ENCODE measurements at regions not wholly inside any gene's neighbourhood (a gene's known extent, or its start where the extent isn't known, plus 50 kb on each side); places are given as distances from the start of the nearest gene placed in this dataset.

DNA sequence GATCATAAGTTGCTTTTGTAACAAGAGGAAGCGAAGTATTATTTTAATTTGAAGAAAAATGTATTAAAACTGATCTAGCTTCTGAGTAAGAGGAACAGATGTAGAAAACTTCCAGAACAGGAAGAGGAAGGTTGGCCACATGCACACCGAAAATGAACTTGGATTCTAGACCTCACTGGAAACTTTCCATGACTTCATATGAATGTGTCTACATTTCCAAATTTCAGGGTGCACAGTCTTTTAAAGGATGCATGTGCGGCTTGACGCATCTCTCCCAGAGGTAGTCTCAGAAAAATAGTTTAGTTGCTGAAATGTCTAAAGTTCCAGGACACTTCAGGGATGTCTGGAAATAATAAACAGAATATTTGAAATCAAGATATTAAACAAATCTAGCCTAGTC lies 275.1 kb upstream of the MYOCD start:
- Mint-ChIP-seq H3K4me1 (ENCODE audit: low read depth) (peaks cover 16% of the 10 kb centered on the region), H3K9me3 (no peaks in the 10 kb centered on the region), H3K27me3 (ENCODE audit: insufficient read depth) (no peaks in the 10 kb centered on the region), H3K36me3 (ENCODE audit: low read depth) (no peaks in the 10 kb centered on the region), H3K4me3 (no peak overlapping the region; the same call in 1 of the 2 replicates), H3K27ac (no peak overlapping the region)
- DNase-seq: no peak
- TF ChIP-seq, protein P1, sequence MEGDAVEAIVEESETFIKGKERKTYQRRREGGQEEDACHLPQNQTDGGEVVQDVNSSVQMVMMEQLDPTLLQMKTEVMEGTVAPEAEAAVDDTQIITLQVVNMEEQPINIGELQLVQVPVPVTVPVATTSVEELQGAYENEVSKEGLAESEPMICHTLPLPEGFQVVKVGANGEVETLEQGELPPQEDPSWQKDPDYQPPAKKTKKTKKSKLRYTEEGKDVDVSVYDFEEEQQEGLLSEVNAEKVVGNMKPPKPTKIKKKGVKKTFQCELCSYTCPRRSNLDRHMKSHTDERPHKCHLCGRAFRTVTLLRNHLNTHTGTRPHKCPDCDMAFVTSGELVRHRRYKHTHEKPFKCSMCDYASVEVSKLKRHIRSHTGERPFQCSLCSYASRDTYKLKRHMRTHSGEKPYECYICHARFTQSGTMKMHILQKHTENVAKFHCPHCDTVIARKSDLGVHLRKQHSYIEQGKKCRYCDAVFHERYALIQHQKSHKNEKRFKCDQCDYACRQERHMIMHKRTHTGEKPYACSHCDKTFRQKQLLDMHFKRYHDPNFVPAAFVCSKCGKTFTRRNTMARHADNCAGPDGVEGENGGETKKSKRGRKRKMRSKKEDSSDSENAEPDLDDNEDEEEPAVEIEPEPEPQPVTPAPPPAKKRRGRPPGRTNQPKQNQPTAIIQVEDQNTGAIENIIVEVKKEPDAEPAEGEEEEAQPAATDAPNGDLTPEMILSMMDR (IDR thresholded peaks at IDR 0.05): no peak

DNA sequence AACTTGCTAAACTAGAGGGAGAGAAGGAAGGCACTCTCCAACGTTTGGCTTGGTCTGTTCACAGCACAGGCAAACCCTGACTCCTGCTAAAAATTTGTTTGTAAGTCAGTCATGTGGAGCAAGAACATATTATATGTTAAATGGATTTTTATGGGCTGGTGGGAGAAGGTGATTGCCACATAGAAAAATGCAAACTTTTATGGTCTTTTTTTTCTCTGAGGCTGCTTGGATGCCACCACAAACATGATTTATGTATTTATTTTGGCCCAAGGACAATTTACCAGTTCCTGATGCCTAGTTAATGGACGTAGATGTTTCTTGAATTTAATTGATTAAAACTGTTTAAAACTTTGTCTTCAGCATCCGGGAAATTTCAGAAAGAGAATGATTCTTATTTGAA lies 274.2 kb upstream of the MYOCD start:
- no peak overlapping the region; the same call in 1 of the 2 replicates for H3K4me3 Mint-ChIP-seq
- no peaks in the 10 kb centered on the region for H3K9me3 Mint-ChIP-seq
- TF ChIP-seq, protein P1 (IDR thresholded peaks at IDR 0.05): no peak
- H3K36me3 Mint-ChIP-seq (ENCODE audit: low read depth): peaks cover 4% of the 10 kb centered on the region
- no peak overlapping the region; the same call in 1 of the 2 replicates for H3K27ac Mint-ChIP-seq
- H3K27me3 Mint-ChIP-seq (ENCODE audit: insufficient read depth): no peaks in the 10 kb centered on the region
- peak; percentile 43 for DNase-seq
- peaks cover 16% of the 10 kb centered on the region for H3K4me1 Mint-ChIP-seq (ENCODE audit: low read depth)

DNA sequence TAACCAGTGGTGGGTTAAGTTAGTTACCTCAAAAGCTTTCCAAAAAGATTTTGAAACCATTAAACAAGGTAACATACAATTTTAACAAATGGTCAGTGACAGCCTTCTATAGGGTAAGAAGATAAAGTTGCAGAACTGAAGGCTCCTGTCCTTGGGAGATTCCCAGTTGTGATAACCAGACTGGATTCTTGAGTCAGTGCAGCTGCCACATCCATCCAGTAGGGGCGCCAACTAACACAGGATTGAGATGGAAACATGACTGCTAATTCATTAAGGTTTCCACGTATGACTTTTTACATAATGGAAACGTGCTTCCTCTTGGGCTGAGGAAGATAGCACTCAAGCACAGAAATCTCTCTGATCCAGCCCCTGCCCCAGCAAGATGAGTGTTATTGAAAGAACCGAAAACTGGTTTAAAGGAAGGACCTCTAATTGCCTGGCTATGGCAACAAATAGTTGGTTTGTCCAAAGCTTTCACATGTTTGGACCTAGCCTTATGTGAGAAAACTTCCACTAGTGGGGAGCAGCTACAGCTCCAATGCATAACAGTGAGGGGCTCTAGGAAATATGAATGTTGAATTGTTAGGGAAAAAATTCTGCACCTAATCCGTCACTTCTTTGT lies 269.8 kb upstream of the MYOCD start:
- H3K27ac Mint-ChIP-seq: no peak overlapping the region
- H3K36me3 Mint-ChIP-seq (ENCODE audit: low read depth): peaks cover 5% of the 10 kb centered on the region
- no peaks in the 10 kb centered on the region for H3K9me3 Mint-ChIP-seq
- no peaks in the 10 kb centered on the region; the same call in 1 of the 2 replicates for H3K27me3 Mint-ChIP-seq (ENCODE audit: insufficient read depth)
- peaks cover 12% of the 10 kb centered on the region for H3K4me1 Mint-ChIP-seq (ENCODE audit: low read depth)
- TF ChIP-seq, protein P1 (IDR thresholded peaks at IDR 0.05): peak; percentile 79
- no peak overlapping the region for H3K4me3 Mint-ChIP-seq
- DNase-seq: peak; percentile 13

DNA sequence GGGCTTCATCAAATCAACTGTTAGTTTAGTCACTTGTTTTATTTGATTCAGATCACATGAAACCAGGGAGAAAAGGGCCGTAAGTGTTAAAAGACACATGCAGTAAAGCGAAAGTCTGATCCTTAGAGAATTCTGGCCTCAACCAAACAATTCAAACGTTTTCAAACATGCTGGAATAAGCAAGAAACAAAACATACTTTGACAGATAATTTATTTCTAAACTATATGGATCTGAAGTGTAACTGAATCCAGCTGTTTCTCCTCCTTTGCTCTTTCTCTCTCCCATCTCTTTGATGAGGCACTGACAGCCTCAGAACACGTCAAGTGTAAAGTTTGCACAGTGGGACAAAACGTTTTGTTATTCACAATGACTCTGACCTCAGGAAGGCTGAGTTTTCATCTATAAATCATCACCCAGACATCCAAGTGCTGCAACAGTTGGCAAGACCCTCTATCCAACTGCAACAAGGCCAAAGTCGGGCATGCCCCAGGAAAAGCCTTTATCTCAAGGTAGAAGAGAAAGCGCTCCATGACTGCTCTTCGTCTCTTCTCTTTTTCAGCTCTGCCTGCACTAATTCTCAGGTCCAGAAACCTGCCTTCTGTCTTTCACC lies 267.1 kb upstream of the MYOCD start:
- Mint-ChIP-seq H3K36me3 (ENCODE audit: low read depth) (peaks cover 5% of the 10 kb centered on the region), H3K27me3 (ENCODE audit: insufficient read depth) (no peaks in the 10 kb centered on the region; the same call in 1 of the 2 replicates), H3K4me3 (no peak overlapping the region), H3K9me3 (no peaks in the 10 kb centered on the region), H3K27ac (no peak overlapping the region), H3K4me1 (ENCODE audit: low read depth) (peaks cover 13% of the 10 kb centered on the region)
- TF ChIP-seq, protein P1 (IDR thresholded peaks at IDR 0.05): no peak
- DNase-seq: no peak

DNA sequence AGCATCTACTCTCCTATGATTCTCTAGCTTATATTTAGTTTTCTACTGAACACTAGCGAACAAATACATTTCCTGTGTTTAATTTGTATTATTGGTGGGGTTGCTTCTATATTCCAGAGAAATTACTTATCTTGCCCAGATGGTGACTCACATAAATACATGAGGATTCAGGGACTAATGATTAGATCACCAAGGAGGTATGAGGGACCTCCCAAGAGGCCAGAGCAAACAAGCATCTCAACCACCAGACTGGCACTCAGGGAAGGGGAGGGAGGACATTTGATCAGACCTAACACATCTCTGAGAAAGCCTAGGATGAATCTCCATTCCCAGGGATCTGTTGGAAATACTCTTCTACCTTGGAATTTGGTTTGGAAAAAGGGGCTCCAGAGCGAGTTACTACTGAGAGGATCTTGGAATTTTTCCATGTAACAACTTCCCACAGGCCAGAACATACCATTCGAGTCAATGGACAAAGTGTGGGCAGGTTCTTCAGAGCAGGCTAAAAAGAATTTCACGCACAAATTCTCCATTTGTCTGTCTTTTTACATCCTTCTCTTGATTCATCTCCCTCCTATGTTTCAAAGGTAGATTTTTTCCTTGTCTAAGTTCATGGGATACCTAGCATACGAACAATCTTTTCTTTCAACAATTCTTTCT lies 262.6 kb upstream of the MYOCD start:
- peaks cover 54% of the 10 kb centered on the region for H3K4me1 Mint-ChIP-seq (ENCODE audit: low read depth)
- TF ChIP-seq, protein P1 (IDR thresholded peaks at IDR 0.05): no peak
- no peaks in the 10 kb centered on the region for H3K9me3 Mint-ChIP-seq
- peaks cover 2% of the 10 kb centered on the region; the same call in 1 of the 2 replicates for H3K27me3 Mint-ChIP-seq (ENCODE audit: insufficient read depth)
- peak; percentile 86 for DNase-seq
- peak overlapping the region; percentile 71 for H3K4me3 Mint-ChIP-seq
- H3K27ac Mint-ChIP-seq: peak overlapping the region; percentile 96
- no peaks in the 10 kb centered on the region for H3K36me3 Mint-ChIP-seq (ENCODE audit: low read depth)
